SK-N-SH treated with all-trans-retinoic acid at 6 μM for 48 hours (cell line): ENCODE measurements at regions not wholly inside any gene's neighbourhood (a gene's known extent, or its start where the extent isn't known, plus 50 kb on each side); places are given as distances from the start of the nearest gene placed in this dataset.

ENCODE experiments used
- ATAC-seq: fragments of 200-7000 bp; cut with Tn5 transposase; 3 replicates; pipeline ENCODE4 v1.9.1; 2020; ENCODE audit warnings: mild to moderate bottlenecking, moderate library complexity
- ARNTL ChIP-seq: fragments of 450-650 bp; formaldehyde crosslinking; IDR thresholded peaks from 2 replicates; pipeline ENCODE4 v1.5.0; 2020; ENCODE audit warnings: low read depth, mild to moderate bottlenecking, moderate library complexity, borderline replicate concordance
- BACH2 ChIP-seq: fragments of 250-450 bp; sonication (Bioruptor Pico); IDR thresholded peaks from 2 replicates; pipeline ENCODE4 v1.9.0; 2021; ENCODE audit warnings: mild to moderate bottlenecking, borderline replicate concordance
- CREB5 ChIP-seq: fragments of 250-450 bp; sonication (Bioruptor Pico); IDR thresholded peaks from 2 replicates; pipeline ENCODE4 v1.5.1; 2020; ENCODE audit warnings: low read depth, mild to moderate bottlenecking, moderate library complexity
- CSDC2 ChIP-seq: fragments of 250-450 bp; sonication (Bioruptor Pico); IDR thresholded peaks from 2 replicates; pipeline ENCODE4 v1.5.0; 2020; ENCODE audit warnings: mild to moderate bottlenecking, moderate library complexity
- ESRRG ChIP-seq: fragments of 250-450 bp; sonication (Bioruptor Pico); IDR thresholded peaks from 2 replicates; pipeline ENCODE4 v1.6.1; 2021; ENCODE audit warnings: mild to moderate bottlenecking
- GLIS3 ChIP-seq: fragments of 250-450 bp; sonication (Bioruptor Pico); IDR thresholded peaks from 2 replicates; pipeline ENCODE4 v1.5.0; 2020; ENCODE audit warnings: mild to moderate bottlenecking, moderate library complexity
- ISL1 ChIP-seq: fragments of 250-450 bp; sonication (Bioruptor Pico); IDR thresholded peaks from 2 replicates; pipeline ENCODE4 v2.1.2; 2022; ENCODE audit warnings: mild to moderate bottlenecking, moderate library complexity
- OSR1 ChIP-seq: fragments of 250-450 bp; sonication (Bioruptor Pico); IDR thresholded peaks from 2 replicates; pipeline ENCODE4 v1.8.0; 2022; ENCODE audit warnings: moderate library complexity, mild to moderate bottlenecking, inconsistent platforms
- PATZ1 ChIP-seq: fragments of 250-450 bp; sonication (Bioruptor Pico); IDR thresholded peaks from 2 replicates; pipeline ENCODE4 v1.8.0; 2020; ENCODE audit warnings: mild to moderate bottlenecking, moderate library complexity, borderline replicate concordance
- POU6F1 ChIP-seq: fragments of 250-450 bp; sonication (Bioruptor Pico); IDR thresholded peaks from 2 replicates; pipeline ENCODE4 v1.8.0; 2021; ENCODE audit warnings: low read depth, mild to moderate bottlenecking, moderate library complexity, borderline replicate concordance
- PPARA ChIP-seq: fragments of 250-450 bp; sonication (Bioruptor Pico); IDR thresholded peaks from 2 replicates; pipeline ENCODE4 v1.5.0; 2020; ENCODE audit warnings: mild to moderate bottlenecking, borderline replicate concordance
- RARB ChIP-seq: fragments of 250-450 bp; sonication (Bioruptor Pico); IDR thresholded peaks from 2 replicates; pipeline ENCODE4 v1.8.0; 2021; ENCODE audit warnings: mild to moderate bottlenecking, moderate library complexity
- SNAI2 ChIP-seq: fragments of 250-450 bp; sonication (Bioruptor Pico); IDR thresholded peaks from 2 replicates; pipeline ENCODE4 v1.5.0; 2020; ENCODE audit warnings: mild to moderate bottlenecking, moderate library complexity
- TCF4 ChIP-seq: fragments of 250-450 bp; sonication (Bioruptor Pico); IDR thresholded peaks from 2 replicates; pipeline ENCODE4 v1.8.0; 2021; ENCODE audit warnings: mild to moderate bottlenecking, moderate library complexity, borderline replicate concordance
- TOX ChIP-seq: fragments of 250-450 bp; sonication (Bioruptor Pico); IDR thresholded peaks from 2 replicates; pipeline ENCODE4 v1.8.0; 2021; ENCODE audit warnings: mild to moderate bottlenecking, moderate library complexity, borderline replicate concordance
- TSHZ2 ChIP-seq: fragments of 250-450 bp; sonication (Bioruptor Pico); IDR thresholded peaks from 2 replicates; pipeline ENCODE4 v1.5.0; 2020; ENCODE audit warnings: mild to moderate bottlenecking, moderate library complexity
- ZC3H10 ChIP-seq: fragments of 250-450 bp; sonication (Bioruptor Pico); IDR thresholded peaks from 2 replicates; pipeline ENCODE4 v1.5.1; 2021; ENCODE audit warnings: mild to moderate bottlenecking, moderate library complexity
- ZFP3 ChIP-seq: fragments of 250-450 bp; sonication (Bioruptor Pico); IDR thresholded peaks from 2 replicates; pipeline ENCODE4 v1.5.0; 2020; ENCODE audit warnings: mild to moderate bottlenecking, moderate library complexity
- ZFP30 ChIP-seq: fragments of 450-650 bp; formaldehyde crosslinking; IDR thresholded peaks from 2 replicates; pipeline ENCODE4 v1.5.0; 2022; ENCODE audit warnings: mild to moderate bottlenecking, moderate library complexity
- ZNF565 ChIP-seq: fragments of 450-650 bp; formaldehyde crosslinking; conservative IDR thresholded peaks from 2 replicates; pipeline ENCODE4 v1.5.0; 2020; ENCODE audit warnings: low read depth, mild to moderate bottlenecking, moderate library complexity
- ZNF70 ChIP-seq: fragments of 450-650 bp; formaldehyde crosslinking; IDR thresholded peaks from 2 replicates; pipeline ENCODE4 v1.5.0; 2020; ENCODE audit warnings: mild to moderate bottlenecking, moderate library complexity
- ZNF8 ChIP-seq: fragments of 450-650 bp; formaldehyde crosslinking; IDR thresholded peaks from 2 replicates; pipeline ENCODE4 v1.5.0; 2020; ENCODE audit warnings: mild to moderate bottlenecking, moderate library complexity
- TF ChIP-seq, protein P1 (sequence below): fragments of 250-450 bp; sonication (Bioruptor Pico); IDR thresholded peaks from 2 replicates; pipeline ENCODE4 v1.5.1; 2021; ENCODE audit warnings: mild to moderate bottlenecking, moderate library complexity

GRCh38 chr10:85098835-85099521 lies 770.6 kb downstream of the CCSER2 start:
- TF ChIP-seq ZC3H10 (CRISPR knock-in tag), result no peak
- TF ChIP-seq TCF4 (CRISPR knock-in tag), result no peak
- no peak for TF ChIP-seq PATZ1 (CRISPR knock-in tag)
- no peak for TF ChIP-seq ZNF565 (CRISPR knock-in tag)
- no peak for TF ChIP-seq ZFP3 (CRISPR knock-in tag)
- no peak for TF ChIP-seq BACH2 (CRISPR knock-in tag)
- TF ChIP-seq RARB (CRISPR knock-in tag), result no peak
- TF ChIP-seq ARNTL (CRISPR knock-in tag), result no peak
- TF ChIP-seq GLIS3 (CRISPR knock-in tag), result no peak
- TF ChIP-seq ZNF70 (CRISPR knock-in tag), result no peak
- no peak for TF ChIP-seq POU6F1 (CRISPR knock-in tag)
- no peak for TF ChIP-seq SNAI2 (CRISPR knock-in tag)
- no peak for TF ChIP-seq ZNF8 (CRISPR knock-in tag)
- no peak for TF ChIP-seq CSDC2
- TF ChIP-seq ESRRG (CRISPR knock-in tag), result no peak
- TF ChIP-seq TOX, result no peak
- no peak for TF ChIP-seq CREB5 (CRISPR knock-in tag)
- no peak for TF ChIP-seq ISL1 (CRISPR knock-in tag)
- TF ChIP-seq ZFP30 (CRISPR knock-in tag), result no peak
- no peak for ATAC-seq

DNA sequence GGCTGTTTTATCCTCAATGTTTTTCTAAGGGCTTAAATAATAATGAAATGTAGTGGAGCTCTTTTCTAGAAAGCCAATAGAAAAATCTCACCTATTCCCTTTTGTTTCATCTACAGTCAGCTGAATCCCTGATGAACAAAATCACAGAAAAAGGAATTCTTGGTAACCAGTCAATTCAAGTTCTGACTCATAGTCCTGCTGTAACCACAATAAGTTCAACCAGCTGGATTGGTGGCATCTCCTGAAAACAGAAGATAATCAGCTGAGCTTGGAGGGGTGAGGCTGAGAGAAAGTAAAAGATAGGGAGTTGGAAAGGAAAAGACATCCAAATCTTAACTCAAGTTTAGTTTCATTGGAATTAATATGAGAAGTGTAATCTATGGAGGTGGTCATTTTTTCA lies 772.1 kb downstream of the CCSER2 start:
- TF ChIP-seq ZFP30 (CRISPR knock-in tag) (no peak), ESRRG (CRISPR knock-in tag) (no peak), TSHZ2 (CRISPR knock-in tag) (no peak)
- TF ChIP-seq, all 23 proteins: peak for 0
- no peak for ATAC-seq

GRCh38 chr10:85105614-85106255 lies 777.3 kb downstream of the CCSER2 start:
- no peak for TF ChIP-seq SNAI2 (CRISPR knock-in tag)
- TF ChIP-seq POU6F1 (CRISPR knock-in tag), result no peak
- no peak for TF ChIP-seq ZFP30 (CRISPR knock-in tag)
- no peak for TF ChIP-seq OSR1 (CRISPR knock-in tag)
- no peak for TF ChIP-seq ZFP3 (CRISPR knock-in tag)
- no peak for TF ChIP-seq PPARA (CRISPR knock-in tag)
- no peak for TF ChIP-seq TCF4 (CRISPR knock-in tag)
- TF ChIP-seq CSDC2, result no peak
- TF ChIP-seq, protein P1, sequence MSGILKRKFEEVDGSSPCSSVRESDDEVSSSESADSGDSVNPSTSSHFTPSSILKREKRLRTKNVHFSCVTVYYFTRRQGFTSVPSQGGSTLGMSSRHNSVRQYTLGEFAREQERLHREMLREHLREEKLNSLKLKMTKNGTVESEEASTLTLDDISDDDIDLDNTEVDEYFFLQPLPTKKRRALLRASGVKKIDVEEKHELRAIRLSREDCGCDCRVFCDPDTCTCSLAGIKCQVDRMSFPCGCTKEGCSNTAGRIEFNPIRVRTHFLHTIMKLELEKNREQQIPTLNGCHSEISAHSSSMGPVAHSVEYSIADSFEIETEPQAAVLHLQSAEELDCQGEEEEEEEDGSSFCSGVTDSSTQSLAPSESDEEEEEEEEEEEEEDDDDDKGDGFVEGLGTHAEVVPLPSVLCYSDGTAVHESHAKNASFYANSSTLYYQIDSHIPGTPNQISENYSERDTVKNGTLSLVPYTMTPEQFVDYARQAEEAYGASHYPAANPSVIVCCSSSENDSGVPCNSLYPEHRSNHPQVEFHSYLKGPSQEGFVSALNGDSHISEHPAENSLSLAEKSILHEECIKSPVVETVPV (CRISPR knock-in tag), result no peak
- TF ChIP-seq ZNF565 (CRISPR knock-in tag), result no peak
- TF ChIP-seq GLIS3 (CRISPR knock-in tag), result no peak
- TF ChIP-seq ZNF8 (CRISPR knock-in tag), result no peak
- no peak for ATAC-seq
